ENCODE measurements at regions not wholly inside any gene's neighbourhood (a gene's known extent, or its start where the extent isn't known, plus 50 kb on each side); places are given as distances from the start of the nearest gene placed in this dataset.
"Not testable (repeated sequence)": the region's sequence is repeated elsewhere in the genome, so short reads cannot be mapped to it uniquely, and the experiment has no call there.

GRCh38 chr18:28432339-28432738, 255.4 kb upstream of the CDH2 start:
- no peaks in the 10 kb centered on the region for H3K9me3 ChIP-seq
- Mint-ChIP-seq H3K4me1 (ENCODE audit: low read depth, unreplicated experiment) (no peaks in the 10 kb centered on the region), H3K27me3 (ENCODE audit: insufficient read depth, unreplicated experiment) (no peaks in the 10 kb centered on the region), H3K9me3 (ENCODE audit: unreplicated experiment) (no peaks in the 10 kb centered on the region), H3K4me3 (ENCODE audit: unreplicated experiment) (no peak overlapping the region), H3K36me3 (ENCODE audit: insufficient read depth, unreplicated experiment) (no peaks in the 10 kb centered on the region), H3K27ac (ENCODE audit: unreplicated experiment) (no peak overlapping the region)
- TF ChIP-seq, protein P1, sequence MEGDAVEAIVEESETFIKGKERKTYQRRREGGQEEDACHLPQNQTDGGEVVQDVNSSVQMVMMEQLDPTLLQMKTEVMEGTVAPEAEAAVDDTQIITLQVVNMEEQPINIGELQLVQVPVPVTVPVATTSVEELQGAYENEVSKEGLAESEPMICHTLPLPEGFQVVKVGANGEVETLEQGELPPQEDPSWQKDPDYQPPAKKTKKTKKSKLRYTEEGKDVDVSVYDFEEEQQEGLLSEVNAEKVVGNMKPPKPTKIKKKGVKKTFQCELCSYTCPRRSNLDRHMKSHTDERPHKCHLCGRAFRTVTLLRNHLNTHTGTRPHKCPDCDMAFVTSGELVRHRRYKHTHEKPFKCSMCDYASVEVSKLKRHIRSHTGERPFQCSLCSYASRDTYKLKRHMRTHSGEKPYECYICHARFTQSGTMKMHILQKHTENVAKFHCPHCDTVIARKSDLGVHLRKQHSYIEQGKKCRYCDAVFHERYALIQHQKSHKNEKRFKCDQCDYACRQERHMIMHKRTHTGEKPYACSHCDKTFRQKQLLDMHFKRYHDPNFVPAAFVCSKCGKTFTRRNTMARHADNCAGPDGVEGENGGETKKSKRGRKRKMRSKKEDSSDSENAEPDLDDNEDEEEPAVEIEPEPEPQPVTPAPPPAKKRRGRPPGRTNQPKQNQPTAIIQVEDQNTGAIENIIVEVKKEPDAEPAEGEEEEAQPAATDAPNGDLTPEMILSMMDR (IDR thresholded peaks at IDR 0.05; ENCODE audit: insufficient read depth in 1 of 2, low read depth in 1 of 2, low read length in 1 of 2, severe bottlenecking in 1 of 2, unreplicated experiment in 1 of 2): no peak
- ChIA-PET CTCF (no interaction called here), POLR2A (no interaction called here)
- DNase-seq: no peak
- H3K36me3 ChIP-seq (ENCODE audit: control insufficient read depth, insufficient read depth, low read length): no peaks in the 10 kb centered on the region
- H3K27me3 ChIP-seq (replicated peaks; ENCODE audit: control insufficient read depth, insufficient read depth, low read length): no peaks in the 10 kb centered on the region
- no peak overlapping the region for H3K4me3 ChIP-seq (ENCODE audit: low read depth, low read length)
- BruUV-seq (replicated peaks): no TSS peak
- intact Hi-C loops (cut with micrococcal nuclease; ENCODE audit: unreplicated experiment): no loop called here
- H3K4me1 ChIP-seq: no peaks in the 10 kb centered on the region

DNA sequence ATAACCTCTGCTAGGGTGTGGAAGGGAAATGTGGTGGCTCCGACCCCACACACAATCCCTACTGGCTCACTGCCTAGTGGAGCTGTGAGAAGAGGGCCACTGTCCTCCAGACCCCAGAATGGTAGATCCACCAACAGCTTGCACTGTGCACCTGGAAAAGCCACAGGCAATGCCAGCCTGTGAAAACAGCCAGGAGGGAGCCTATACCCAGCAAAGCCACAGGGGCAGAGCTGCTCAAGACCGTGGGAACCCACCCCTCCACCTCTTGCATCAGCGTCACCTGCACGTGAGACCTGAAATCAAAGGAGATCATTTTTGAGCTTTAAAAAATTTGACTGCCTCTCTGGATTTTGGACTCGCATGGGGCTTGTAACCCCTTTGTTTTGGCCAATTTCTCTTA, 249.0 kb upstream of the CDH2 start:
- CTCF ChIA-PET: no interaction called here
- no peaks in the 10 kb centered on the region for H3K36me3 ChIP-seq (ENCODE audit: control insufficient read depth, insufficient read depth, low read length)
- H3K4me1 Mint-ChIP-seq (ENCODE audit: low read depth, unreplicated experiment): no peaks in the 10 kb centered on the region
- no peak overlapping the region for H3K4me3 Mint-ChIP-seq (ENCODE audit: unreplicated experiment)
- no peak overlapping the region for H3K4me3 ChIP-seq (ENCODE audit: low read depth, low read length)
- H3K27me3 Mint-ChIP-seq (ENCODE audit: insufficient read depth, unreplicated experiment): no peaks in the 10 kb centered on the region
- DNase-seq: no peak
- intact Hi-C loops (cut with micrococcal nuclease; ENCODE audit: unreplicated experiment): no loop called here
- no TSS peak for BruUV-seq (replicated peaks)
- no peaks in the 10 kb centered on the region for H3K36me3 Mint-ChIP-seq (ENCODE audit: insufficient read depth, unreplicated experiment)
- POLR2A ChIA-PET: no interaction called here
- no peaks in the 10 kb centered on the region for H3K9me3 Mint-ChIP-seq (ENCODE audit: unreplicated experiment)
- H3K4me1 ChIP-seq: no peaks in the 10 kb centered on the region
- no peak overlapping the region for H3K27ac Mint-ChIP-seq (ENCODE audit: unreplicated experiment)
- H3K9me3 ChIP-seq: no peaks in the 10 kb centered on the region
- H3K27me3 ChIP-seq (replicated peaks; ENCODE audit: control insufficient read depth, insufficient read depth, low read length): no peaks in the 10 kb centered on the region
- TF ChIP-seq, protein P1 (IDR thresholded peaks at IDR 0.05; ENCODE audit: insufficient read depth in 1 of 2, low read depth in 1 of 2, low read length in 1 of 2, severe bottlenecking in 1 of 2, unreplicated experiment in 1 of 2): no peak

DNA sequence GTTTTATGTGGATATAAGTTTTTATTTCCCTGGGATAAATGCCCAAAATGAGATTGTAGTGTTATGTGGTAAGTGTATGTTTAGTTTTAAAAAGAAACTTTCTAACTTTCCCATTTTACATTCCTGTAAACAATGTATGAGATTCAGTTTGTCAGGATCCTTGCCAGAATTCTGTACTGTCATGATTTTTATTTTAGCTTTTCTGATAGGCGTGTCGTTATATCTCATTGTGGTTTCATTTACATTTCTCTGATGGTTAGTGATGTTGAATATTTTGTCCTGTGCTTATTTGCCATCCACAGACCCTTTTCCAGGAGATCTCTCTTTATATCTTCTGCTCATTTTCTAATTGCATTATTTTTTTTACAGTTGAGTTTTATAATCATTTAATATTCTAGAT, 245.6 kb upstream of the CDH2 start:
- Histone ChIP-seq H3K4me3 (ENCODE audit: low read depth, low read length) (no peak overlapping the region), H3K36me3 (ENCODE audit: control insufficient read depth, insufficient read depth, low read length) (no peaks in the 10 kb centered on the region), H3K9me3 (no peaks in the 10 kb centered on the region), H3K4me1 (no peaks in the 10 kb centered on the region), H3K27me3 (replicated peaks; ENCODE audit: control insufficient read depth, insufficient read depth, low read length) (no peaks in the 10 kb centered on the region)
- POLR2A ChIA-PET: no interaction called here
- Mint-ChIP-seq H3K4me3 (ENCODE audit: unreplicated experiment) (no peak overlapping the region), H3K36me3 (ENCODE audit: insufficient read depth, unreplicated experiment) (no peaks in the 10 kb centered on the region), H3K27ac (ENCODE audit: unreplicated experiment) (no peak overlapping the region), H3K27me3 (ENCODE audit: insufficient read depth, unreplicated experiment) (no peaks in the 10 kb centered on the region), H3K9me3 (ENCODE audit: unreplicated experiment) (no peaks in the 10 kb centered on the region), H3K4me1 (ENCODE audit: low read depth, unreplicated experiment) (no peaks in the 10 kb centered on the region)
- intact Hi-C loops (cut with micrococcal nuclease; ENCODE audit: unreplicated experiment): no loop called here
- CTCF ChIA-PET: no interaction called here
- TF ChIP-seq, protein P1 (IDR thresholded peaks at IDR 0.05; ENCODE audit: insufficient read depth in 1 of 2, low read depth in 1 of 2, low read length in 1 of 2, severe bottlenecking in 1 of 2, unreplicated experiment in 1 of 2): no peak
- DNase-seq: no peak
- no TSS peak for BruUV-seq (replicated peaks)

- H3K9me3 Mint-ChIP-seq (ENCODE audit: unreplicated experiment); H3K4me3 ChIP-seq (ENCODE audit: low read depth, low read length); H3K27me3 Mint-ChIP-seq (ENCODE audit: insufficient read depth, unreplicated experiment); BruUV-seq (replicated peaks); CTCF ChIA-PET; H3K36me3 ChIP-seq (ENCODE audit: control insufficient read depth, insufficient read depth, low read length); H3K36me3 Mint-ChIP-seq (ENCODE audit: insufficient read depth, unreplicated experiment); intact Hi-C loops (cut with micrococcal nuclease; ENCODE audit: unreplicated experiment); POLR2A ChIA-PET; H3K27ac Mint-ChIP-seq (ENCODE audit: unreplicated experiment); H3K4me3 Mint-ChIP-seq (ENCODE audit: unreplicated experiment); H3K4me1 ChIP-seq; H3K27me3 ChIP-seq (replicated peaks; ENCODE audit: control insufficient read depth, insufficient read depth, low read length); DNase-seq; H3K9me3 ChIP-seq; H3K4me1 Mint-ChIP-seq (ENCODE audit: low read depth, unreplicated experiment): not testable (repeated sequence)
Measured at GRCh38 chr18:28421950-28422349, 245.0 kb upstream of the CDH2 start.
